ENCODE measurements at regions not wholly inside any gene's neighbourhood (a gene's known extent, or its start where the extent isn't known, plus 50 kb on each side); places are given as distances from the start of the nearest gene placed in this dataset.

GRCh38 chr4:181225616-181226261 is 1017.5 kb upstream of the TENM3 start:
- TF ChIP-seq CTCF (IDR thresholded peaks at IDR 0.05 in 8 of 11, conservative IDR thresholded peaks at IDR 0.05 in 3 of 11) (no peak), POLR2AphosphoS5 (IDR thresholded peaks at IDR 0.05) (no peak)
